ENCODE measurements at regions not wholly inside any gene's neighbourhood (a gene's known extent, or its start where the extent isn't known, plus 50 kb on each side); places are given as distances from the start of the nearest gene placed in this dataset.

DNA sequence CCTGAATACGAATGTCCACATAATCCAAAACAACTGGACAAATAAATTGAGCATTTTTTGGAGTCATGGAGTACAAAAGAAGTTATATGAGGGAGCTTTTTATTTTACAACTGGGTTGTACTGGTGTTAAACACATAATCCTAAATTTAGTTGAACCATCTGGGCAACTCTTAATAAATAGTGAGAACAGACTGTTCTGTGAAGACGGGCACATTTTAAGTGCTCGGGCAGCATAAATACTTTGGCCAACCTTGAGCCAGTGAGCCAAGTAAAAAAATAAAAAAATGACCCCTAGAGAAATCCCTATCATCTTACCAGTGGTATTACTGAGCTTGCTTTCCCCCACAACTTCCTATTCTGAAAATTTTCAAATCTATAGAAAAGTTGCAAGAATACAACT is 50.9 kb upstream of the PSME4 start:
- H3K4me3 Mint-ChIP-seq (ENCODE audit: unreplicated experiment), result no peak overlapping the region
- H3K27ac Mint-ChIP-seq (ENCODE audit: unreplicated experiment), result no peak overlapping the region
- H3K9me3 Mint-ChIP-seq (ENCODE audit: unreplicated experiment), result peaks cover 27% of the 10 kb centered on the region
- TF ChIP-seq, protein P1, sequence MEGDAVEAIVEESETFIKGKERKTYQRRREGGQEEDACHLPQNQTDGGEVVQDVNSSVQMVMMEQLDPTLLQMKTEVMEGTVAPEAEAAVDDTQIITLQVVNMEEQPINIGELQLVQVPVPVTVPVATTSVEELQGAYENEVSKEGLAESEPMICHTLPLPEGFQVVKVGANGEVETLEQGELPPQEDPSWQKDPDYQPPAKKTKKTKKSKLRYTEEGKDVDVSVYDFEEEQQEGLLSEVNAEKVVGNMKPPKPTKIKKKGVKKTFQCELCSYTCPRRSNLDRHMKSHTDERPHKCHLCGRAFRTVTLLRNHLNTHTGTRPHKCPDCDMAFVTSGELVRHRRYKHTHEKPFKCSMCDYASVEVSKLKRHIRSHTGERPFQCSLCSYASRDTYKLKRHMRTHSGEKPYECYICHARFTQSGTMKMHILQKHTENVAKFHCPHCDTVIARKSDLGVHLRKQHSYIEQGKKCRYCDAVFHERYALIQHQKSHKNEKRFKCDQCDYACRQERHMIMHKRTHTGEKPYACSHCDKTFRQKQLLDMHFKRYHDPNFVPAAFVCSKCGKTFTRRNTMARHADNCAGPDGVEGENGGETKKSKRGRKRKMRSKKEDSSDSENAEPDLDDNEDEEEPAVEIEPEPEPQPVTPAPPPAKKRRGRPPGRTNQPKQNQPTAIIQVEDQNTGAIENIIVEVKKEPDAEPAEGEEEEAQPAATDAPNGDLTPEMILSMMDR (IDR thresholded peaks at IDR 0.05; ENCODE audit: insufficient read depth in 1 of 2, low read depth in 1 of 2, low read length in 1 of 2, severe bottlenecking in 1 of 2, unreplicated experiment in 1 of 2), result no peak
- intact Hi-C loops (cut with micrococcal nuclease; ENCODE audit: unreplicated experiment), result no loop called here
- Histone ChIP-seq H3K9me3 (peaks cover 10% of the 10 kb centered on the region), H3K4me3 (ENCODE audit: low read depth, low read length) (no peak overlapping the region), H3K27me3 (replicated peaks; ENCODE audit: control insufficient read depth, insufficient read depth, low read length) (no peaks in the 10 kb centered on the region), H3K4me1 (no peaks in the 10 kb centered on the region), H3K36me3 (ENCODE audit: control insufficient read depth, insufficient read depth, low read length) (no peaks in the 10 kb centered on the region)
- no peak for DNase-seq
- H3K4me1 Mint-ChIP-seq (ENCODE audit: low read depth, unreplicated experiment), result no peaks in the 10 kb centered on the region
- BruUV-seq (replicated peaks), result no TSS peak
- ChIA-PET POLR2A (no interaction called here), CTCF (no interaction called here)
- H3K27me3 Mint-ChIP-seq (ENCODE audit: insufficient read depth, unreplicated experiment), result no peaks in the 10 kb centered on the region
- H3K36me3 Mint-ChIP-seq (ENCODE audit: insufficient read depth, unreplicated experiment), result no peaks in the 10 kb centered on the region

DNA sequence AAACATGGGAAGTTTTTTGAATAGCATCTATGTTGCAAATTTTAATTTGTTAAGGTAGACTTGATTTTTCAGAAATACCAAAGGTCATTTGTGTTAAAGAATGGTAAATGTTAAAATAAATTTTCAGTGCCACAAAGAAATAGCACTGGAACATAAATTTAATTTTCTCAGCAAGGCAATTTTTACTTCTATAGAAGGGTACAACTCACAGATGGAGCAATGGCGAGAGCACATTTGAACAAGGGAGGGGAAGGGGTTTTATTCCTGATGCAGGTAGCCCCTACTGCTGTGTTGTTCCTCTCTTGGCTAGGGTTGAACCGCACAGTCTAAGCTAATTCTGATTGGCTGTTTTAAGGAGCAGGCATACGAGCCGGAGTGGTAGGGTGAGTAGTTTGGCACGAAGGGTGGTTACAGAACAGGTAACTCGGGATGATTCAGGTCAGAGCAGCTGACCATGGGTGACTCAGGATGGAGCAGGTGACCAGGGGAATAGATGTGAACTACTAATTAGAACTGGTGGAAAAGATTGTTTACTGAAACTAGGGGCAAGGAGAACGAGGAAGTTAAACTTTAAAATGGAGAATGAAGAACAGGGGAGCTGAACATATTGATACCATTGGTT is 50.1 kb upstream of the PSME4 start:
- intact Hi-C loops (cut with micrococcal nuclease; ENCODE audit: unreplicated experiment), result no loop called here
- no TSS peak for BruUV-seq (replicated peaks)
- Mint-ChIP-seq H3K9me3 (ENCODE audit: unreplicated experiment) (peaks cover 27% of the 10 kb centered on the region), H3K4me1 (ENCODE audit: low read depth, unreplicated experiment) (peaks cover 3% of the 10 kb centered on the region), H3K36me3 (ENCODE audit: insufficient read depth, unreplicated experiment) (no peaks in the 10 kb centered on the region), H3K27me3 (ENCODE audit: insufficient read depth, unreplicated experiment) (no peaks in the 10 kb centered on the region), H3K27ac (ENCODE audit: unreplicated experiment) (no peak overlapping the region), H3K4me3 (ENCODE audit: unreplicated experiment) (no peak overlapping the region)
- Histone ChIP-seq H3K4me1 (no peaks in the 10 kb centered on the region), H3K9me3 (peaks cover 10% of the 10 kb centered on the region), H3K36me3 (ENCODE audit: control insufficient read depth, insufficient read depth, low read length) (no peaks in the 10 kb centered on the region), H3K4me3 (ENCODE audit: low read depth, low read length) (no peak overlapping the region), H3K27me3 (replicated peaks; ENCODE audit: control insufficient read depth, insufficient read depth, low read length) (no peaks in the 10 kb centered on the region)
- ChIA-PET CTCF (no interaction called here), POLR2A (no interaction called here)
- TF ChIP-seq, protein P1 (IDR thresholded peaks at IDR 0.05; ENCODE audit: insufficient read depth in 1 of 2, low read depth in 1 of 2, low read length in 1 of 2, severe bottlenecking in 1 of 2, unreplicated experiment in 1 of 2), result no peak
- DNase-seq, result no peak
